Peyer's patch (tissue), 4 donors: ENCODE measurements at regions not wholly inside any gene's neighbourhood (a gene's known extent, or its start where the extent isn't known, plus 50 kb on each side); places are given as distances from the start of the nearest gene placed in this dataset.

Experiments
- DNase-seq, 3 donors: peaks; one replicate each; pipeline ENCODE4 v3.0.0-alpha.2; 2017 to 2019
- H3K27ac ChIP-seq, 4 donors: fragments of 200-600 bp; sonication (generic); one replicate each; pipeline ENCODE4 v1.5.1; 2016 to 2019
- H3K27me3 ChIP-seq, 2 donors: fragments of 200-600 bp; sonication (generic); one replicate each; pipeline ENCODE4 v1.5.1; 2019
- H3K36me3 ChIP-seq, 3 donors: fragments of 200-600 bp; sonication (generic); one replicate each; pipeline ENCODE4 v1.5.1; 2016 to 2019
- H3K4me1 ChIP-seq, 4 donors: fragments of 200-600 bp; sonication (generic); one replicate each; pipeline ENCODE4 v1.5.1; 2016 to 2019
- H3K4me3 ChIP-seq, 4 donors: fragments of 200-600 bp; sonication (generic); 1 replicate in 3 of 4; 2 replicates in 1 of 4; pipeline ENCODE4 v1.5.1; 2016 to 2019; ENCODE audit warnings: mild to moderate bottlenecking in 1 of 4
- H3K9me3 ChIP-seq, 4 donors: fragments of 200-600 bp; sonication (generic); one replicate each; pipeline ENCODE4 v1.5.1; 2016 to 2019; ENCODE audit warnings: mild to moderate bottlenecking in 1 of 4
- POLR2A ChIP-seq, 2 donors: fragments of 450-650 bp; IDR thresholded peaks; one replicate each; pipeline ENCODE4 v1.5.1; 2017; ENCODE audit warnings: antibody characterized with exemption in 2 of 2, mild to moderate bottlenecking in 2 of 2, moderate library complexity in 2 of 2
- TF ChIP-seq, protein P1 (sequence below), 6 experiments: fragments of 450-650 bp in 4 of 6; fragments of 200-600 bp in 2 of 6; sonication (generic) in 1 of 6; IDR thresholded peaks; one replicate each; pipeline ENCODE4 v1.5.1; 2017 to 2019; ENCODE audit warnings: antibody characterized with exemption in 6 of 6, mild to moderate bottlenecking in 3 of 6, moderate library complexity in 1 of 6

DNA sequence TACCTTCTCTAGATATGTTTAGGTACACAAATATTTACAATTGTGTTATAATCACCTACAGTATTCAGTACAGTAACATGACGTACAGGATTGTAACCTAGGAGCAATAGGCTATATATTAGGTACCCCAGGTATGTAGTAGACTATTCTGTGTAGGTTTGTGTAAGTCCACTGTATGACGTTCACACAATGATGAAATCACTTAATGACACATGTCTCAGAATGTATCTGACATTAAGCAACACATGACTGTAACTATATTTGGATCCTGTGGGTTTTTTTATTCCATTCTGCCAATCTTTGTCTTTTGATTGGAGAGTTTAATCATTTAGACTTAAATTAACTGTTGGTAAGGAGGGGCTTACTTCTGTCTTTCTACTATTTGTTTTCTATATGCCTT lies 52.1 kb downstream of the STYXL2 start:
- Histone ChIP-seq H3K27me3 (no peaks in the 10 kb centered on the region), H3K4me3 (no peak overlapping the region), H3K9me3 (no peaks in the 10 kb centered on the region), H3K4me1 (no peaks in the 10 kb centered on the region), H3K36me3 (no peaks in the 10 kb centered on the region), H3K27ac (no peak overlapping the region)
- DNase-seq: no peak
- TF ChIP-seq POLR2A (IDR thresholded peaks at IDR 0.05): no peak
- TF ChIP-seq, protein P1, sequence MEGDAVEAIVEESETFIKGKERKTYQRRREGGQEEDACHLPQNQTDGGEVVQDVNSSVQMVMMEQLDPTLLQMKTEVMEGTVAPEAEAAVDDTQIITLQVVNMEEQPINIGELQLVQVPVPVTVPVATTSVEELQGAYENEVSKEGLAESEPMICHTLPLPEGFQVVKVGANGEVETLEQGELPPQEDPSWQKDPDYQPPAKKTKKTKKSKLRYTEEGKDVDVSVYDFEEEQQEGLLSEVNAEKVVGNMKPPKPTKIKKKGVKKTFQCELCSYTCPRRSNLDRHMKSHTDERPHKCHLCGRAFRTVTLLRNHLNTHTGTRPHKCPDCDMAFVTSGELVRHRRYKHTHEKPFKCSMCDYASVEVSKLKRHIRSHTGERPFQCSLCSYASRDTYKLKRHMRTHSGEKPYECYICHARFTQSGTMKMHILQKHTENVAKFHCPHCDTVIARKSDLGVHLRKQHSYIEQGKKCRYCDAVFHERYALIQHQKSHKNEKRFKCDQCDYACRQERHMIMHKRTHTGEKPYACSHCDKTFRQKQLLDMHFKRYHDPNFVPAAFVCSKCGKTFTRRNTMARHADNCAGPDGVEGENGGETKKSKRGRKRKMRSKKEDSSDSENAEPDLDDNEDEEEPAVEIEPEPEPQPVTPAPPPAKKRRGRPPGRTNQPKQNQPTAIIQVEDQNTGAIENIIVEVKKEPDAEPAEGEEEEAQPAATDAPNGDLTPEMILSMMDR (IDR thresholded peaks at IDR 0.05): no peak

DNA sequence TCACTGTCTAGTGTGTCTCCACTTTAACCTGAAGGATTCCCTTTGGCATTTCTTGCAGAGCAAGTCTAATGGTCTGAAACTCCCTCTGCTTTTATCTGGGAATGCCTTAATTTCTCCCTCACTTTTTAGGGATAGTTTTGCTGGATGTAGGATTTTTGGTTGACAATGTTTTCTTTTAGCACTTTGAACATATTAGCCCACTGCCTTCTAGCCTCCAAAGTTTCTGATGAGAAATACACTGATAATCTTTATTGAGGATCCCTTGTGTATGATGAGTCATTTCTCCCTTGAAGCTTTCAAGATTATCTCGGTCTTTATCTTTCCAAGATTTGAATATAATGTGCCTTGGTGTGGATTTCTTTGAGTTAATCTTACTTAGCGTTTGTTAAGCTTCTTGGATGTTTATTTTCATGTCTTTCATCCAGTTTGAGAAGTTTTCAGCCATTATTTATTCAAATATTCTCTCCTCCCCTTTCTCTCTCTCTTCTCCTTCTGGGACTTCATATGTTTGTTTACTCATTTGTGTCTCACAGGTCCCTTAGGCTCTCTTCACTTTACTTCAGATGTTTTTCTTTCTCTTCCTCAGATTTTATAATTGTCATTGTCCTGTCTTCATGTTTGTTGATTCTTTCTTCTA lies 53.1 kb downstream of the STYXL2 start:
- H3K4me3 ChIP-seq: no peak overlapping the region
- no peaks in the 10 kb centered on the region for H3K27me3 ChIP-seq
- no peaks in the 10 kb centered on the region for H3K9me3 ChIP-seq
- no peak for DNase-seq
- H3K4me1 ChIP-seq: no peaks in the 10 kb centered on the region
- H3K27ac ChIP-seq: no peak overlapping the region
- TF ChIP-seq, protein P1 (IDR thresholded peaks at IDR 0.05): no peak
- no peak for TF ChIP-seq POLR2A (IDR thresholded peaks at IDR 0.05)
- H3K36me3 ChIP-seq: no peaks in the 10 kb centered on the region

DNA sequence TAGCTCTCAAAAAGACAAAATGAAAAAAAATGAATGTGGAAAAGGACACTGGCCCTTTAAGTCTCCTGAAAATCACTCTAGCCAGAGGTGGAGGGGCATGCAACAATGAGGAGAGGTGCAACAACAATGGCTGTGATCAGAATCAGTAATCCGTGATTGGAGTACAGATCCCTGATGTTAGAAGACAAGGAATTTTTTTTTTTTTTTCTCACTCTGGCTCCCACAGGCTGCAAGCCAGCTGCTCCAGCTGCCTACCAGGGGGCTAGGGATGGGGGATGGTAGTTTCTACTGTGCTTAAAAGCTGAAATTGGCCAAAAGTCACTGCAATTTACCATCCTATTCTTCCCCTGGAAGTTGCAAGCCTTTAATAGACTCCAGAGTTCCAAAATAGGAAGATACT lies 54.5 kb downstream of the STYXL2 start:
- H3K4me1 ChIP-seq: no peaks in the 10 kb centered on the region
- H3K27me3 ChIP-seq: no peaks in the 10 kb centered on the region
- no peak for TF ChIP-seq POLR2A (IDR thresholded peaks at IDR 0.05)
- TF ChIP-seq, protein P1 (IDR thresholded peaks at IDR 0.05): no peak
- H3K4me3 ChIP-seq: no peak overlapping the region
- no peaks in the 10 kb centered on the region for H3K36me3 ChIP-seq
- no peaks in the 10 kb centered on the region for H3K9me3 ChIP-seq
- DNase-seq: no peak
- no peak overlapping the region for H3K27ac ChIP-seq

DNA sequence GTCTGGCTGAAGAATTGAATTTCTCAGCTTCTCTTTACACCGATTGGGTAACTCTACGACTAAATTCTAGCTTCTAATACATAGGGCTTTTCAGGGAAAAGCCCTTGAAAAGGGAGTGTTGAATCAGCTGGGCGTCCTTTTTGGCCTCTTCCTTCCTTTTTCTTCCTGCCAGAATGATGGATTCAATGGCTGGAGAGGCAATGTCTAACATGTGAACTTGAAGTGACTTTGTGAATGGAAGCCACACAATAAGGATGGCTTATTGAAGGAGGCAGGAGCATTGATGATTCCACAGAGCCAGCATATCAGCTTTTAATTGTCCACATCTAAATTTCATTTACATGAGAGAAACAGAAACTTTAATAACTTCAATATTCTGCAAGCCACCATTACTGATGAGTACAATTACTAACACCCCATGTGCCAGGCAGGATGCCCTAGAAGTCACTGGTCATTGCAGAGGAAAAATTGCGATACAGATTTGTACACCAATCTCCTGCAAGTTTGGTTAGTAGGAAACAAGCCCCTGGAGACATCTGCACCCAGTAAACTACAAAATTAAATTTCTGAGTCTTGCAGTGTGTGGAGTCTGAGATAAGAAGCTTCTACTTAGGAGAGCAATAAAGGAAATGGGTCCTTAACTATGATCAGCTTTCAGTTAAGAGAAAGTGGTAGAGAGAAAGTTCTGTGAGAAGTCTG lies 56.1 kb downstream of the STYXL2 start:
- no peaks in the 10 kb centered on the region for H3K36me3 ChIP-seq
- H3K9me3 ChIP-seq: no peaks in the 10 kb centered on the region

DNA sequence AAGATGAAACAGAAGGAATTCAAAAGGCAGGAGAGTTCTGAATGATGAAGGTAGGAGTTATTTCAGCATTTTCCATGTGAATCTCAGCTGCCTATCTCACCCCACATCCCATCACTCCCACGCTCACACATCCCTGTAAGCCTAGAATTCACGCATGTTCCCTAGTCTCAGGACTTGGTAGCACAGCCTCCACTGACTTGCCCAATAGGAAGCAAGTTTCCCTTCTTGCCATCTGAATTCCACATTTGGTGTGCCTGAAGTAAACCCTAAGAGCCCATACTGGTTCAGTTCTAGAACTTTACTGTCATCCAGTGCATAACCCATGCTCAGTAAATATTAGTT lies 56.6 kb downstream of the STYXL2 start:
- no peak overlapping the region for H3K4me3 ChIP-seq
- no peak for TF ChIP-seq POLR2A (IDR thresholded peaks at IDR 0.05)
- TF ChIP-seq, protein P1 (IDR thresholded peaks at IDR 0.05): no peak
- no peaks in the 10 kb centered on the region for H3K36me3 ChIP-seq
- no peak overlapping the region for H3K27ac ChIP-seq
- no peak for DNase-seq
- no peaks in the 10 kb centered on the region for H3K9me3 ChIP-seq
- H3K27me3 ChIP-seq: no peaks in the 10 kb centered on the region
- H3K4me1 ChIP-seq: no peaks in the 10 kb centered on the region

More for the DNA sequence above, 56.1 kb downstream of the STYXL2 start:
- Histone ChIP-seq H3K4me1 (no peaks in the 10 kb centered on the region), H3K27ac (no peak overlapping the region), H3K4me3 (no peak overlapping the region), H3K27me3 (no peaks in the 10 kb centered on the region)
- TF ChIP-seq POLR2A (IDR thresholded peaks at IDR 0.05): no peak
- TF ChIP-seq, protein P1 (IDR thresholded peaks at IDR 0.05): no peak
- DNase-seq: no peak
